Neural progenitor cell (in vitro differentiated cells): ENCODE measurements at regions not wholly inside any gene's neighbourhood (a gene's known extent, or its start where the extent isn't known, plus 50 kb on each side); places are given as distances from the start of the nearest gene placed in this dataset.

Experiments used
- DNase-seq: peaks from one replicate; pipeline ENCODE4 v3.0.0-alpha.2; 2016; ENCODE audit warnings: low spot score
- H2AFZ ChIP-seq: fragments of 200-600 bp; sonication (generic); replicated peaks from 2 replicates; pipeline ENCODE4 v1.6.1; 2016; ENCODE audit warnings: antibody characterized with exemption
- H3F3A ChIP-seq: fragments of 200-600 bp; sonication (generic); 2 replicates; pipeline ENCODE4 v1.6.1; 2016; ENCODE audit warnings: antibody characterized with exemption, low read depth
- H3K27ac ChIP-seq: fragments of 200-600 bp; sonication (generic); 2 replicates; pipeline ENCODE4 v1.5.1; 2016; ENCODE audit warnings: mild to moderate bottlenecking
- H3K27me3 ChIP-seq: fragments of 200-600 bp; sonication (generic); 2 replicates; pipeline ENCODE4 v1.6.1; 2016; ENCODE audit warnings: mild to moderate bottlenecking, moderate library complexity
- H3K36me3 ChIP-seq: fragments of 200-600 bp; sonication (generic); 2 replicates; pipeline ENCODE4 v1.5.1; 2016
- H3K4me1 ChIP-seq: fragments of 200-600 bp; sonication (generic); 2 replicates; pipeline ENCODE4 v1.6.1; 2016; ENCODE audit warnings: mixed run types
- H3K4me2 ChIP-seq: fragments of 200-600 bp; sonication (generic); 2 replicates; pipeline ENCODE4 v1.6.1; 2016
- H3K4me3 ChIP-seq: fragments of 200-600 bp; sonication (generic); 2 replicates; pipeline ENCODE4 v1.5.1; 2016
- H3K79me2 ChIP-seq: fragments of 200-600 bp; sonication (generic); 2 replicates; pipeline ENCODE4 v1.6.1; 2016; ENCODE audit warnings: low read depth
- H3K9ac ChIP-seq: fragments of 200-600 bp; sonication (generic); 2 replicates; pipeline ENCODE4 v1.6.1; 2016
- H3K9me3 ChIP-seq: fragments of 200-600 bp; sonication (generic); 2 replicates; pipeline ENCODE4 v1.5.1; 2016; ENCODE audit warnings: low read depth
- H4K20me1 ChIP-seq: fragments of 200-600 bp; sonication (generic); 2 replicates; pipeline ENCODE4 v1.6.1; 2016; ENCODE audit warnings: low read depth
- H3K27ac Mint-ChIP-seq: 3 replicates; pipeline ENCODE4 v1.8.0; 2021; ENCODE audit warnings: mixed read lengths
- H3K27me3 Mint-ChIP-seq: 2 replicates; pipeline ENCODE4 v1.8.0; 2022; ENCODE audit warnings: low read depth, mild to moderate bottlenecking, inconsistent platforms, moderate library complexity, mixed read lengths; ENCODE audit not compliant: insufficient read depth
- H3K36me3 Mint-ChIP-seq: 3 replicates; pipeline ENCODE4 v1.8.0; 2021; ENCODE audit warnings: mixed read lengths
- H3K4me1 Mint-ChIP-seq: 3 replicates; pipeline ENCODE4 v1.8.0; 2021; ENCODE audit warnings: mixed read lengths
- H3K4me3 Mint-ChIP-seq: 3 replicates; pipeline ENCODE4 v1.8.0; 2021; ENCODE audit warnings: mild to moderate bottlenecking, moderate library complexity, mixed read lengths
- H3K9me3 Mint-ChIP-seq: 3 replicates; pipeline ENCODE4 v1.8.0; 2020; ENCODE audit warnings: mixed read lengths
- CTCF ChIP-seq: fragments of 200-600 bp; sonication (generic); IDR thresholded peaks from 2 replicates; pipeline ENCODE4 v1.5.1; 2017; ENCODE audit warnings: antibody characterized with exemption, mild to moderate bottlenecking
- EZH2 ChIP-seq: fragments of 200-600 bp; sonication (generic); IDR thresholded peaks from 2 replicates; pipeline ENCODE4 v1.6.1; 2017; ENCODE audit warnings: antibody characterized with exemption, mild to moderate bottlenecking, moderate library complexity
- EZH2phosphoT487 ChIP-seq: fragments of 200-600 bp; sonication (generic); IDR thresholded peaks from 2 replicates; pipeline ENCODE4 v1.6.1; 2017; ENCODE audit warnings: antibody characterized with exemption

GRCh38 chr2:238524426-238524983 lies 97.8 kb downstream of the ASB1 start:
- peaks cover 21% of the 10 kb centered on the region for H3K4me1 Mint-ChIP-seq
- no peaks in the 10 kb centered on the region for H3K79me2 ChIP-seq
- DNase-seq = no peak
- H3K9ac ChIP-seq = no peak overlapping the region
- H2AFZ ChIP-seq = no peak overlapping the region
- no peaks in the 10 kb centered on the region for H3K36me3 Mint-ChIP-seq
- H3K9me3 Mint-ChIP-seq = peaks cover 2% of the 10 kb centered on the region
- H3K9me3 ChIP-seq = no peaks in the 10 kb centered on the region
- H3F3A ChIP-seq = no peaks in the 10 kb centered on the region
- H3K4me2 ChIP-seq = no peak overlapping the region
- no peak overlapping the region for H3K4me3 Mint-ChIP-seq
- H3K27me3 ChIP-seq = no peaks in the 10 kb centered on the region
- no peaks in the 10 kb centered on the region for H4K20me1 ChIP-seq
- no peak overlapping the region for H3K4me3 ChIP-seq
- H3K27me3 Mint-ChIP-seq = peaks cover 2% of the 10 kb centered on the region
- H3K27ac ChIP-seq = no peak overlapping the region
- no peak overlapping the region for H3K27ac Mint-ChIP-seq
- no peaks in the 10 kb centered on the region for H3K36me3 ChIP-seq
- H3K4me1 ChIP-seq = peaks cover 15% of the 10 kb centered on the region
- TF ChIP-seq EZH2phosphoT487 (no peak), CTCF (no peak), EZH2 (no peak)

DNA sequence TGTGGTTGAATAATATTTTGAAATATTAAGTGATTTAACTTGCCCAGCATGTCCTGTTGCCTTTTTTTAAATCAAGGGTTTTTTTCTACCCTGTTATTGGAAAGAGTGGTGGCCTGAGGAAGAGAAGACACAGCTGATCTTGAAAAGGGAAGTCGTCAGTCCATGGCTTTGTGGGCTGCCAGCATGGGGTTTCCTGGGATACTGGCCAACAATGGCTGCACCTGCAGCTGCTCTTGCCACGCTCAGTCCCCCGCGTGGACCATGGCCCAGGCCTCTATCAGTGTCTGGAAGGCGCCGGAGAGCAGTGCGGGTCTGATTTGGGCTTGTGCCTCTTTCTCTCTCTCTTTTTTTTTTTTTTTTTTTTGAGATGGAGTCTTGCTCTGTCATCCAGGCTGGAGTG lies 99.3 kb downstream of the ASB1 start:
- peaks cover 9% of the 10 kb centered on the region for H3K9me3 Mint-ChIP-seq
- peaks cover 21% of the 10 kb centered on the region for H3K4me1 Mint-ChIP-seq
- Histone ChIP-seq H3K27me3 (no peaks in the 10 kb centered on the region), H3K9me3 (no peaks in the 10 kb centered on the region), H2AFZ (no peak overlapping the region), H3K9ac (no peak overlapping the region), H4K20me1 (no peaks in the 10 kb centered on the region), H3K36me3 (no peaks in the 10 kb centered on the region), H3K4me1 (peaks cover 15% of the 10 kb centered on the region), H3K79me2 (no peaks in the 10 kb centered on the region), H3K4me2 (no peak overlapping the region), H3K4me3 (no peak overlapping the region), H3F3A (no peaks in the 10 kb centered on the region), H3K27ac (no peak overlapping the region)
- peaks cover 2% of the 10 kb centered on the region for H3K27me3 Mint-ChIP-seq
- H3K27ac Mint-ChIP-seq = no peak overlapping the region
- H3K36me3 Mint-ChIP-seq = peaks cover 3% of the 10 kb centered on the region
- no peak overlapping the region for H3K4me3 Mint-ChIP-seq
- TF ChIP-seq CTCF (no peak), EZH2phosphoT487 (no peak), EZH2 (no peak)
- peak; percentile 44 for DNase-seq

DNA sequence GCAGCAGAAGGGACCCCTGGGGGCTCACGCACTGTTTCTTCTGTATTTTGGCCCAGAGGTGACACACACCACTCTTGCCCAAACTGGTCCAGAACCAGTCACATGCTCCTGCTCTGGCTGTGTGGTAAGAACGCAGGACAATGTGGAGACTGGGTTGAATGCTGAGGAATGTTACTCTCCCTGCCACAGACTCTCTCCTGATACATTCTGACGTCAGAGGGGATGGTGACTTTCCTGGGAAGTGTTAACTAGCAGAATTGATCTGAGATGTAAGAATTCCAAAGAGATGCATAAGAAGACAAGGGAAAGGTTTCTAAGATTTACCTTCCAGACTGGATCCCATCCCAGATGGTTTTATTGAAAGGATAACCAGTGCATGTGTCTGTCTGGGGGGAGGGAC lies 100.8 kb downstream of the ASB1 start:
- TF ChIP-seq EZH2phosphoT487 = no peak
- TF ChIP-seq EZH2 = no peak
- TF ChIP-seq CTCF = no peak
- no peak overlapping the region for H3K4me2 ChIP-seq
- no peaks in the 10 kb centered on the region for H4K20me1 ChIP-seq
- no peaks in the 10 kb centered on the region for H3F3A ChIP-seq
- Mint-ChIP-seq H3K36me3 (peaks cover 6% of the 10 kb centered on the region), H3K27me3 (peaks cover 2% of the 10 kb centered on the region), H3K27ac (no peak overlapping the region), H3K4me1 (peaks cover 21% of the 10 kb centered on the region), H3K9me3 (peaks cover 21% of the 10 kb centered on the region), H3K4me3 (no peak overlapping the region)
- H3K79me2 ChIP-seq = no peaks in the 10 kb centered on the region
- H2AFZ ChIP-seq = no peak overlapping the region
- no peak overlapping the region for H3K9ac ChIP-seq
- peak; percentile 26 for DNase-seq
- H3K36me3 ChIP-seq = no peaks in the 10 kb centered on the region
- no peak overlapping the region for H3K4me3 ChIP-seq
- H3K9me3 ChIP-seq = no peaks in the 10 kb centered on the region
- peaks cover 15% of the 10 kb centered on the region for H3K4me1 ChIP-seq
- H3K27ac ChIP-seq = no peak overlapping the region
- no peaks in the 10 kb centered on the region for H3K27me3 ChIP-seq
